DND-41 (cell line): ENCODE measurements at regions not wholly inside any gene's neighbourhood (a gene's known extent, or its start where the extent isn't known, plus 50 kb on each side); places are given as distances from the start of the nearest gene placed in this dataset.

ENCODE experiments used
- ATAC-seq: fragments of 200-7000 bp; cut with Tn5 transposase; 3 replicates; pipeline ENCODE4 v1.9.1; 2021; ENCODE audit warnings: low read depth; ENCODE audit not compliant: insufficient read depth
- DNase-seq: peaks from one replicate; pipeline ENCODE4 v3.0.0-alpha.2; 2020
- H2AFZ ChIP-seq: 2 replicates; pipeline ENCODE4 v1.6.0; 2012; ENCODE audit warnings: low read depth, low read length
- H3K27ac ChIP-seq: 2 replicates; pipeline ENCODE4 v1.5.1; 2012; ENCODE audit warnings: low read length, inconsistent platforms
- H3K27me3 ChIP-seq: fragments of 200-600 bp; sonication (generic); 2 replicates; pipeline ENCODE4 v1.6.0; 2012; ENCODE audit warnings: low read length, mild to moderate bottlenecking, inconsistent platforms; ENCODE audit not compliant: insufficient read depth, poor library complexity
- H3K36me3 ChIP-seq: 2 replicates; pipeline ENCODE4 v1.5.1; 2012; ENCODE audit warnings: low read length, inconsistent platforms; ENCODE audit not compliant: insufficient read depth
- H3K4me1 ChIP-seq: 2 replicates; pipeline ENCODE4 v1.5.1; 2012; ENCODE audit warnings: mild to moderate bottlenecking, low read length; ENCODE audit not compliant: insufficient read depth
- H3K4me2 ChIP-seq: 2 replicates; pipeline ENCODE4 v1.6.0; 2012; ENCODE audit warnings: mild to moderate bottlenecking, moderate library complexity, low read length, inconsistent platforms; ENCODE audit not compliant: insufficient read depth
- H3K4me3 ChIP-seq, 2 experiments: fragments of 200-600 bp in 1 of 2; shearing (Covaris generic) in 1 of 2; 2 replicates each; pipeline ENCODE4 v1.5.1; 2012 to 2016; ENCODE audit warnings: inconsistent platforms in 2 of 2, low read length in 2 of 2, mild to moderate bottlenecking in 2 of 2, low read depth in 1 of 2, moderate library complexity in 1 of 2
- H3K79me2 ChIP-seq: 2 replicates; pipeline ENCODE4 v1.6.0; 2012; ENCODE audit warnings: low read length, inconsistent platforms; ENCODE audit not compliant: insufficient read depth
- H3K9ac ChIP-seq: 2 replicates; pipeline ENCODE4 v1.6.0; 2012; ENCODE audit warnings: low read depth, mild to moderate bottlenecking, inconsistent platforms, low read length, moderate library complexity
- H3K9me3 ChIP-seq: 2 replicates; pipeline ENCODE4 v1.5.1; 2012; ENCODE audit warnings: low read length, moderate library complexity, mild to moderate bottlenecking, inconsistent platforms; ENCODE audit not compliant: insufficient read depth, severe bottlenecking
- H4K20me1 ChIP-seq: 2 replicates; pipeline ENCODE4 v1.6.0; 2012; ENCODE audit warnings: low read length; ENCODE audit not compliant: insufficient read depth
- CTCF ChIP-seq: IDR thresholded peaks from 2 replicates; pipeline ENCODE4 v1.5.1; 2012; ENCODE audit warnings: borderline replicate concordance, low read length, moderate library complexity, mild to moderate bottlenecking; ENCODE audit not compliant: poor library complexity, severe bottlenecking; ENCODE audit errors: extremely low read depth
- EZH2 ChIP-seq: IDR thresholded peaks from 3 replicates; pipeline ENCODE4 v1.6.1; 2012; ENCODE audit warnings: borderline replicate concordance, low read depth, mild to moderate bottlenecking, moderate library complexity, low read length, inconsistent platforms; ENCODE audit not compliant: severe bottlenecking

DNA sequence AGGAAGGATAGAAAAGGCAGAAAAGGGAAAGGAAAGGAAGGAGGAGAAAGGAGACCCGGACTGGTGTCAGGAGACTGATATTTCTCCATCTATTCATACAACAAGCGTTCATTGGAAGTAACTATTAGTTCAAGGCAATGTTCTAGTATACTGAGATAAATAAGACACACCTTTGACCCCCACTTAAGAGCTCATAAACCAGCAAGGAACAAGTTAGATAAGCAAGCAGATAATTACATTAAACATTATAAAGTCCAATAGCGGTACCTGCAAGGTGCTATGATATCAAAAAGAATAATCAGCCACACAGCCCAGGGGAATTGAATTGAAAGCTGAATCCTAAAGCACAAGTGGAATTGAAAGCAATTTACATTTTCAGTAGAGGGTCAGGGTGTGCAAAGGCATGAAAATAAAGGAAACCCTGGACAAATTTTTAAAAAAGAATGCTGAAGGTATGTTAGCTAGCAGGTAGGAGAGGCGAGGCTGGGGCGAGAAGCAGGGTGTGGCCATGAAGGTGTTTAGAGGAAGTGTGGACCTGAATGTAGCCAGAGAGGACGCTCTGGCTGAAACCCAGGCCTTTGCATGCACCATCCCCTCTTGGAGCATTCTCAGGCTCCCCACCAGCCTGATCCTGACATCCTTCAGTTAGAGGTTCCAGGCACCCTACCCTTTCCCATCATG, 200.0 kb downstream of the SETD4 start:
- H3K4me2 ChIP-seq: no peak overlapping the region
- no peaks in the 10 kb centered on the region for H3K9me3 ChIP-seq
- no peaks in the 10 kb centered on the region for H4K20me1 ChIP-seq
- H2AFZ ChIP-seq: no peak overlapping the region
- no peaks in the 10 kb centered on the region for H3K79me2 ChIP-seq
- H3K36me3 ChIP-seq: no peaks in the 10 kb centered on the region
- H3K9ac ChIP-seq: no peak overlapping the region
- no peak overlapping the region for H3K27ac ChIP-seq
- no peaks in the 10 kb centered on the region for H3K27me3 ChIP-seq
- no peak for DNase-seq
- ATAC-seq: no peak
- TF ChIP-seq EZH2 (no peak), CTCF (no peak)
- no peak overlapping the region for H3K4me3 ChIP-seq
- H3K4me1 ChIP-seq: no peaks in the 10 kb centered on the region

- TF ChIP-seq CTCF: no peak
- TF ChIP-seq EZH2: no peak
- no peak overlapping the region for H3K9ac ChIP-seq
- H3K36me3 ChIP-seq: no peaks in the 10 kb centered on the region
- ATAC-seq (no peak), DNase-seq (no peak)
- H3K4me1 ChIP-seq: no peaks in the 10 kb centered on the region
- H3K27me3 ChIP-seq: no peaks in the 10 kb centered on the region
- H3K4me2 ChIP-seq: no peak overlapping the region
- no peaks in the 10 kb centered on the region for H3K9me3 ChIP-seq
- no peak overlapping the region for H3K27ac ChIP-seq
- no peaks in the 10 kb centered on the region for H4K20me1 ChIP-seq
- H3K79me2 ChIP-seq: no peaks in the 10 kb centered on the region
- no peak overlapping the region for H2AFZ ChIP-seq
- no peak overlapping the region for H3K4me3 ChIP-seq
These were observed 200.6 kb downstream of the SETD4 start for GRCh38 chr21:35859677-35860076.

DNA sequence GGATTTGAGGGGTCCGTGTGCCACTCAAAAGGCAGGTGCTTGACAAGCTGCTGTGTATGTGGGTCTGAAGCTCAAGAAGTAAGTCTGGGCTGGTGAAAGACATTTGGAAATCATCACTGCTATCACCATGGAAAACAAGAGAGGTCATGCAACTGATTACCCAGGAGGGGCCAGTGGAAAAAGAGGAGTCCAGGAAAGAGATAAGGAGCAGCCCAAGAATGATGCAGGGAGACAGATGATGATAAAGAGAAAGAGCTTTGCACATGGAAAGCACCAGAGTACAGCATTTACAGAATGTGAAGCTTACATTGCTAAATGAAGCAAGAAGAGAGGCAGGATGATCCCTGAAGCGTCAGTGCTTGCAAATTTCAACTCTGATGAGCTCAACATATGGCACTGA, 203.2 kb downstream of the SETD4 start:
- DNase-seq: no peak
- Histone ChIP-seq H3K4me1 (no peaks in the 10 kb centered on the region), H2AFZ (no peak overlapping the region), H3K9ac (no peak overlapping the region), H3K9me3 (no peaks in the 10 kb centered on the region), H3K79me2 (no peaks in the 10 kb centered on the region), H3K27me3 (no peaks in the 10 kb centered on the region), H4K20me1 (no peaks in the 10 kb centered on the region), H3K36me3 (no peaks in the 10 kb centered on the region), H3K4me2 (no peak overlapping the region), H3K27ac (no peak overlapping the region), H3K4me3 (no peak overlapping the region)
- ATAC-seq: no peak
- no peak for TF ChIP-seq CTCF

- Histone ChIP-seq H3K4me3 (no peak overlapping the region), H3K27me3 (no peaks in the 10 kb centered on the region), H3K27ac (no peak overlapping the region), H3K9me3 (no peaks in the 10 kb centered on the region), H3K36me3 (no peaks in the 10 kb centered on the region), H3K4me1 (no peaks in the 10 kb centered on the region), H2AFZ (no peak overlapping the region), H3K4me2 (no peak overlapping the region), H3K79me2 (no peaks in the 10 kb centered on the region), H4K20me1 (no peaks in the 10 kb centered on the region), H3K9ac (no peak overlapping the region)
- ATAC-seq: no peak
- no peak for DNase-seq
- TF ChIP-seq CTCF: no peak
- TF ChIP-seq EZH2: no peak
These were observed 204.8 kb downstream of the SETD4 start for GRCh38 chr21:35855484-35855883.
